AG04449 (cell line): ENCODE measurements at regions not wholly inside any gene's neighbourhood (a gene's known extent, or its start where the extent isn't known, plus 50 kb on each side); places are given as distances from the start of the nearest gene placed in this dataset.

Experiments used
- CTCF ChIA-PET: fragments of 350-600 bp; formaldehyde crosslinking; extraction: SDS; loops from one replicate; lab custom pipeline; 2021; ENCODE audit warnings: antibody characterized with exemption; lab: Yijun Ruan, JAX
- POLR2A ChIA-PET: fragments of 400-600, 350-600 bp; formaldehyde crosslinking; extraction: SDS; loops from one replicate; lab custom pipeline; 2020; ENCODE audit warnings: antibody characterized with exemption, inconsistent platforms; lab: Yijun Ruan, JAX
- DNase-seq: peaks from one replicate; pipeline ENCODE4 v3.0.0-alpha.2; 2010; ENCODE audit warnings: low read depth, low spot score
- H3K4me3 ChIP-seq: 2 replicates; pipeline ENCODE4 v1.5.1; 2011; ENCODE audit warnings: low read depth, mild to moderate bottlenecking, control low read depth, low read length
- TF ChIP-seq, protein P1 (sequence below): IDR thresholded peaks from one replicate; pipeline ENCODE4 v1.5.1; 2011; ENCODE audit warnings: mild to moderate bottlenecking, moderate library complexity, low read length, control low read depth, inconsistent platforms; ENCODE audit not compliant: insufficient read depth; ENCODE audit errors: missing control alignments

- POLR2A ChIA-PET = no interaction called here
- CTCF ChIA-PET = no interaction called here
- DNase-seq = no peak
These were observed 791.5 kb downstream of the MED13L start for GRCh38 chr12:115485967-115486366.

DNA sequence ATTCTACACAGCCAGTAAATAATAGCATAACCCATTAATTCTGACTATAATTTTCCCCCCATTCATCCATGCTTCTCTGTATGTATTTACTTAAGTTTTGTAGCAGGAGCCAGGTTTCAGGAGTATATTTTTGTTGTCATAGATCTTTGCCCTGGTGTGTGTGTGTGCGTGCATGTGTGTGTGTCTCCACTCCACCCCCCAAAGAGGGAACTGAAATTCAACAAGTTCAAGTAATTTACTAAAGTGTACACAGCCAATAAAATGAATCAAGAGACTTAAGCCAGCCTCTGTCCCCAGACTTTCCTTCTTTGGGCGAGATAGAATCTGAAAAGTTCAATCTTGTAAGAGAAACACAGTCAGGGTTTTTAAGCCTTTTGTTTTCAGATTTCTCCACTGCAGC lies 792.0 kb downstream of the MED13L start:
- no peak overlapping the region for H3K4me3 ChIP-seq
- no peak for DNase-seq
- ChIA-PET POLR2A (no interaction called here), CTCF (no interaction called here)
- TF ChIP-seq, protein P1, sequence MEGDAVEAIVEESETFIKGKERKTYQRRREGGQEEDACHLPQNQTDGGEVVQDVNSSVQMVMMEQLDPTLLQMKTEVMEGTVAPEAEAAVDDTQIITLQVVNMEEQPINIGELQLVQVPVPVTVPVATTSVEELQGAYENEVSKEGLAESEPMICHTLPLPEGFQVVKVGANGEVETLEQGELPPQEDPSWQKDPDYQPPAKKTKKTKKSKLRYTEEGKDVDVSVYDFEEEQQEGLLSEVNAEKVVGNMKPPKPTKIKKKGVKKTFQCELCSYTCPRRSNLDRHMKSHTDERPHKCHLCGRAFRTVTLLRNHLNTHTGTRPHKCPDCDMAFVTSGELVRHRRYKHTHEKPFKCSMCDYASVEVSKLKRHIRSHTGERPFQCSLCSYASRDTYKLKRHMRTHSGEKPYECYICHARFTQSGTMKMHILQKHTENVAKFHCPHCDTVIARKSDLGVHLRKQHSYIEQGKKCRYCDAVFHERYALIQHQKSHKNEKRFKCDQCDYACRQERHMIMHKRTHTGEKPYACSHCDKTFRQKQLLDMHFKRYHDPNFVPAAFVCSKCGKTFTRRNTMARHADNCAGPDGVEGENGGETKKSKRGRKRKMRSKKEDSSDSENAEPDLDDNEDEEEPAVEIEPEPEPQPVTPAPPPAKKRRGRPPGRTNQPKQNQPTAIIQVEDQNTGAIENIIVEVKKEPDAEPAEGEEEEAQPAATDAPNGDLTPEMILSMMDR = no peak

More at GRCh38 chr12:115485967-115486366, 791.5 kb downstream of the MED13L start:
- TF ChIP-seq, protein P1 = no peak
- H3K4me3 ChIP-seq = no peak overlapping the region

DNA sequence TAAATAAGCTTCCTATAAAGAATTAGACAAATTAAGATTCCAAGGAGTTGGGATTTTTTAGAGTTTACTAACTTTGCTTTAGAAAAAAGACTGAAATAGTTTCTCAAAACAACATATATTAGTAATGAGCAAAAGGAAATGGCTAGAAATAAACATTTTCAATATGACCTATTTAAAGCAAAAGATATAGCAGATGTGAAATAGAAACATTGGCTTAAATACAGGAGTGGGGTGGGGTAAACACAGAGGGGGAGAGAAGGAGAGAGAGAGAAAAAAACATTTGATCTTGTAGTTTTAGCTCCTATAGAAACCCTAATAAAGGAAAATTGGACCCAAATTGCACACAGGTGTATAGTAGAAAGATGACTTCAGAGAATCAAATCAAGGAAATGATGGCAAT lies 794.5 kb downstream of the MED13L start:
- ChIA-PET CTCF (interaction anchor here (0.9 to 1.2 kb wide), 3 partner anchors 10 to 51 kb away, joined by 3 to 4 read pairs (median 3); no protein-coding TSS in a partner anchor), POLR2A (no interaction called here)
- TF ChIP-seq, protein P1 = no peak
- DNase-seq = no peak
- no peak overlapping the region for H3K4me3 ChIP-seq

- CTCF ChIA-PET = no interaction called here
- no peak for DNase-seq
- H3K4me3 ChIP-seq = no peak overlapping the region
- POLR2A ChIA-PET = no interaction called here
- TF ChIP-seq, protein P1 = no peak
These were observed 796.4 kb downstream of the MED13L start for GRCh38 chr12:115481141-115481540.

- no peak overlapping the region for H3K4me3 ChIP-seq
- ChIA-PET CTCF (interaction anchor here (0.6 to 1.2 kb wide), 3 partner anchors 10 to 20 kb away, joined by 3 read pairs; no protein-coding TSS in a partner anchor), POLR2A (no interaction called here)
- no peak for DNase-seq
- TF ChIP-seq, protein P1 = no peak
These were observed 794.5 kb upstream of the TBX3 start for GRCh38 chr12:115478505-115478904.

GRCh38 chr12:115474539-115475353 lies 790.8 kb upstream of the TBX3 start:
- no peak for DNase-seq
- ChIA-PET CTCF (no interaction called here), POLR2A (no interaction called here)
- H3K4me3 ChIP-seq = no peak overlapping the region
- TF ChIP-seq, protein P1 = no peak
